ENCODE measurements at regions not wholly inside any gene's neighbourhood (a gene's known extent, or its start where the extent isn't known, plus 50 kb on each side); places are given as distances from the start of the nearest gene placed in this dataset.

GRCh38 chr11:98260983-98261382, 759.8 kb upstream of the CNTN5 start:
- CTCF ChIA-PET, result no interaction called here

GRCh38 chr11:98277251-98277912, 743.4 kb upstream of the CNTN5 start:
- H3K79me2 ChIP-seq (ENCODE audit: insufficient read depth), result no peaks in the 10 kb centered on the region
- CTCF ChIA-PET, result no interaction called here
- H3K4me3 ChIP-seq (ENCODE audit: low read depth in 2 of 2, low read length in 1 of 2), result no peak overlapping the region
- H3K9me3 ChIP-seq, result no peaks in the 10 kb centered on the region
- H4K20me1 ChIP-seq (ENCODE audit: insufficient read depth), result no peaks in the 10 kb centered on the region
- H3K9ac ChIP-seq, result no peak overlapping the region
- no peak for TF ChIP-seq CTCF (IDR thresholded peaks at IDR 0.05)
- no peaks in the 10 kb centered on the region for H3K36me3 ChIP-seq (replicated peaks in 1 of 2; ENCODE audit: control insufficient read depth in 1 of 2, insufficient read depth in 2 of 2, low read length in 1 of 2)
- H3K9me2 ChIP-seq, result no peaks in the 10 kb centered on the region; the same call in 1 of the 2 replicates
- no peak overlapping the region for H3K27ac ChIP-seq (ENCODE audit: low read depth in 2 of 2, low read length in 1 of 2)
- POLR2A ChIA-PET, result no interaction called here
- H2AFZ ChIP-seq (ENCODE audit: low read depth), result no peak overlapping the region
- H3K4me2 ChIP-seq, result no peak overlapping the region
- H3F3A ChIP-seq (replicated peaks; ENCODE audit: insufficient read depth), result no peaks in the 10 kb centered on the region
- DNase-seq, result no peak
- H3K27me3 ChIP-seq (ENCODE audit: insufficient read depth), result no peaks in the 10 kb centered on the region
- H3K4me1 ChIP-seq (ENCODE audit: control insufficient read depth in 1 of 2, insufficient read depth in 2 of 2, low read depth in 1 of 2, low read length in 1 of 2), result no peaks in the 10 kb centered on the region
- 2% methylated on average over 2 of the region's 2 CpGs for WGBS (ENCODE audit: low lambda C conversion rate)

More at GRCh38 chr11:98260983-98261382, 759.8 kb upstream of the CNTN5 start:
- H3K27ac ChIP-seq (ENCODE audit: low read depth in 2 of 2, low read length in 1 of 2), result no peak overlapping the region
- no peak overlapping the region for H2AFZ ChIP-seq (ENCODE audit: low read depth)
- no peaks in the 10 kb centered on the region for H3K9me2 ChIP-seq
- H3K4me2 ChIP-seq, result no peak overlapping the region
- TF ChIP-seq IRF3 (IDR thresholded peaks at IDR 0.05; ENCODE audit: low read depth, low read length), result no peak
- peak; percentile 57 for TF ChIP-seq CTCF (IDR thresholded peaks at IDR 0.05)
- TF ChIP-seq EZH2phosphoT487 (IDR thresholded peaks at IDR 0.05; ENCODE audit: borderline replicate concordance, low read depth), result no peak
- TF ChIP-seq YY1 (IDR thresholded peaks at IDR 0.05; ENCODE audit: low read depth), result no peak
- no peaks in the 10 kb centered on the region for H3F3A ChIP-seq (replicated peaks; ENCODE audit: insufficient read depth)
- H3K9me3 ChIP-seq, result no peaks in the 10 kb centered on the region
- no peaks in the 10 kb centered on the region for H3K27me3 ChIP-seq (ENCODE audit: insufficient read depth)
- WGBS (ENCODE audit: low lambda C conversion rate), result 26% methylated on average over 1 of the region's 1 CpG
- no peak for DNase-seq
- no peaks in the 10 kb centered on the region for H3K36me3 ChIP-seq (replicated peaks in 1 of 2; ENCODE audit: control insufficient read depth in 1 of 2, insufficient read depth in 2 of 2, low read length in 1 of 2)
- H3K9ac ChIP-seq, result no peak overlapping the region
- no peaks in the 10 kb centered on the region for H3K4me1 ChIP-seq (ENCODE audit: control insufficient read depth in 1 of 2, insufficient read depth in 2 of 2, low read depth in 1 of 2, low read length in 1 of 2)
- no peaks in the 10 kb centered on the region for H4K20me1 ChIP-seq (ENCODE audit: insufficient read depth)
- no peak overlapping the region for H3K4me3 ChIP-seq (ENCODE audit: low read depth in 2 of 2, low read length in 1 of 2)
- H3K79me2 ChIP-seq (ENCODE audit: insufficient read depth), result no peaks in the 10 kb centered on the region
- POLR2A ChIA-PET, result no interaction called here

Measured in SK-N-SH (cell line).